OCI-LY7 (cell line): ENCODE measurements at regions not wholly inside any gene's neighbourhood (a gene's known extent, or its start where the extent isn't known, plus 50 kb on each side); places are given as distances from the start of the nearest gene placed in this dataset.
A peak's percentile ranks its signal among the peaks of the same experiment; 100 is the strongest.

Experiments used
- CTCF ChIP-seq: fragments of 200-600 bp; sonication (generic); conservative IDR thresholded peaks from 2 replicates; pipeline ENCODE4 v1.5.1; 2014; ENCODE audit warnings: mild to moderate bottlenecking, antibody characterized with exemption, low read length, moderate library complexity, mixed read lengths
- EZH2phosphoT487 ChIP-seq: fragments of 200-600 bp; sonication (generic); IDR thresholded peaks from 2 replicates; pipeline ENCODE4 v1.6.1; 2018; ENCODE audit warnings: low read depth, borderline replicate concordance, mild to moderate bottlenecking, mixed run types, antibody characterized with exemption, low read length, moderate library complexity, mixed read lengths

- TF ChIP-seq EZH2phosphoT487 (no peak), CTCF (0 out of 2 replicates have a peak, but pooled peaks have one; percentile 14)
Measured at GRCh38 chr2:234751275-234751973, 200.4 kb upstream of the SH3BP4 start.
